HK-2 (cell line): ENCODE measurements at regions not wholly inside any gene's neighbourhood (a gene's known extent, or its start where the extent isn't known, plus 50 kb on each side); places are given as distances from the start of the nearest gene placed in this dataset.
"Not testable (repeated sequence)": the region's sequence is repeated elsewhere in the genome, so short reads cannot be mapped to it uniquely, and the experiment has no call there.

Experiments
- DNase-seq: peaks from one replicate; pipeline ENCODE4 v3.0.0-alpha.2; 2018; ENCODE audit not compliant: unreplicated experiment

DNA sequence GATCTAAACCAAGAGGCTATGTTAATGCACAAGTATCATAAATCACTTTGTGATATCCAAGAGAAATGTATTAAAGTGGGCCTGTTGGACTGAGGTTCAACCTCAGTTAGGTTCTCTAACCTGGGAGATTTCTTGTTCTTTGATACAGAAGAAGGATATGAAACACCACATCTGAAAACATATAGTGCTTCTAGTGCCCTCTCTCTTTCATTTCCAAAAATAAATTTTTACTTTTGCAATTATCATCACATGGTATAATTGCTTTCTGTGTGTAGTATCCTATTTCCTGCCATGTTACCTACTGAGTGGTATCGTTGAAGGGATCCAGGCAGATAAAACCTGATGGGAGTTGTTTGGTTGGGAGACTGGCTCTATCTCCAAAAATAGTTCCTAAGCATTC, 264.9 kb downstream of the CCER1 start:
- no peak for DNase-seq

DNA sequence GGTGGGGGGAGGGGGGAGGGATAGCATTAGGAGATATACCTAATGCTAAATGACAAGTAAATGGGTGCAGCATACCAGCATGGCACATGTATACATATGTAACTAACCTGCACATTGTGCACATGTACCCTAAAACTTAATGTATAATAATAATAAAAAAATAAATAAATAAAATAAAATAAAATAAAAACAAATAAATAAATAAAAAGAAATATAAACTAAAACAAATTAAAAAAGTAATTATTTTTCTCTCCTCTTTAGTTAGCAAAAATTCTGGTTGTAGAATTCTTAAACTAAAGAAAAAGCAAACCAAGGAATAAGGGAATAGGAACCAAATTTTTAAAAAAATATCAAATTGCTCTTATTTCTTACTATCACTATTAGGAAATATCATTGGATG, 267.3 kb downstream of the CCER1 start:
- not testable (repeated sequence) for DNase-seq

DNA sequence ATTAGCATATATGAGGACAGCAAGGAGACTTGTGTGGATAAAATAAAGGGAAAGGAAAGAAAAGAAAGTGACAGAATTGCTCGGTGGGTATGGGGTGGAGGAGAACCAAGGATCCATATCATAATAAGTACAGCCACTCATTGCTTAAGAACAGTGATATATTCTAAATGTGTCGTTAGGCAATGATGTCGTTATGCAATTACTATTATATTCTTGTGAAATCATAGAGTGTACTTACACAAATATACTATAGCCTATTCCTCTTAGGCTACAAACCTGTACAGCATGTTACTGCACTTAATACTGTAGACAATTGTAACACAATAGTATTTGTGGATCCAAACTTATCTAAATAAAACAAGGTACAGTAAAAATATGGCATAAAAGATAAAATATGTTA, 271.1 kb downstream of the CCER1 start:
- DNase-seq = no peak

DNA sequence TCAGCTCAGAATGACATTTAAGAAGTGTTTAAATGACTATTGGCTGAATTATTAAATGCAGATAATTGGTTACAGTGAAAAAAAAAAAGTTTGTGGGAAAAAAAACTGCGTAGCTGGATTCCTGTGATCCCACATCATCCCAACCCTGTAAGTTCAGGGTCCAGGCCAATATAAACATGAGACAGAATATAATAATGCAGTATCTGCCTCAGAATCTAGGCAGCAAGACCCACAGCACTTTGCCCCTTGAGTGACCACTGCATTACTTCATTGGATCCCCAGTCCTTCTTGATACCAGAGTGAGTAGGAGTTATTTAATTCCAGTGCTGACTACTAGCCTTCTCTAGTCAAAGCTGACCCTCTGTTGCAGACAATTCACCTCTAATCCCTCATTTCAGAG, 272.6 kb downstream of the CCER1 start:
- DNase-seq = no peak

DNA sequence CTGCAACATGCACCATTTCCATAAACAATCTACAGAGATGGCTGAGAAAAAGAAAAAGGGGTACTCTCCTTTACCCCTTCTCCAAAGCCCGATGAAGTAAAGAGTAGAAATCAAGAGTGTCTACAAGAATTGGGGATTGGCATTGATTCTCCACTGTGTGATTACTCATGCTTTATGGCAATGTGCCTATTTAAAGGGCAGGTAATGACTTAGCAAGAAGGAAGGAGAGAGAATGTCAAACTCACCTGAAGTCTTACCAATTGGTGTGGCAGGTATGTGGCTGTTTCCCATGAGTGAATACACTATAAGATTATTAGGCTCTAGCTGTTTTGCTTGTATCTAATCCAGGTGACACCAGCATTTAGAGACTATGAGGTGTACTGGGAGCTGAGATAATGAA, 275.3 kb downstream of the CCER1 start:
- no peak for DNase-seq

DNA sequence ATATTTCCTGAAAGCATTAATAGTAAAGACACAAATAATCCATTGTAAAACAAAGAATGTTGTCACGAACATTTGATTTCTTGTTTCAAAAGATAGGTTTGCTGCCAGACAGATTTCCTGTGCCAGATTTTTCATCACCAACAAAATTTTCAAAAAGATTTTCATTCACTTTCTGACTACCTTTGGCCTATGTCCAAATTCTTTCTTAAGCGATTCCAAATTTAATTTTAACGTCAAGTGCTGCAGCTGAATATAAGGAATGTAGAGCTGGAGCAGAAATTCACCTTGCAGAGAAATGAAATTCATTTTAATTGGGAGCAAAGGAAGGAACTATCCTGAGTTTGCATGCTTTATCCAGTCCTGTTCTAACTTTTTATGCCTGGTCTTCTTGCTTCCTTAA, 277.4 kb downstream of the CCER1 start:
- DNase-seq = no peak

DNA sequence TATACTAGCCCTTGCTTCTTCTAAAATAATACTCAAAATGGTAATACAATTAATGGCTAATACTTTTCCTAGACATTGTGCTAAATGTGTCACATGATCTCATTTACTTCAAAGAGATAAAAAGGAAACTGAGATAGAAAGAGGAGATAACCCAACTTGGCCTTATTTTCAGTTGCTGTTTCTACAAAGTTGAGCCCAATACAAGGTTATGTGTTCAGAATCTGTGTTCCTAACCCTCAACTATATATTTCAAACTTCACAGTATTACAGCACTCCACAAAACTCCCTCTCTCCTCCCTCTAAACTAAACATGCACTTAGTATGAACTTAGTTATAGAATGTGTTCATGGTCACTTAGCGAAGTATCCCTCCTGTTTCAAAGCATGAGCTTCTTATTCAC, 277.9 kb downstream of the CCER1 start:
- no peak for DNase-seq

DNA sequence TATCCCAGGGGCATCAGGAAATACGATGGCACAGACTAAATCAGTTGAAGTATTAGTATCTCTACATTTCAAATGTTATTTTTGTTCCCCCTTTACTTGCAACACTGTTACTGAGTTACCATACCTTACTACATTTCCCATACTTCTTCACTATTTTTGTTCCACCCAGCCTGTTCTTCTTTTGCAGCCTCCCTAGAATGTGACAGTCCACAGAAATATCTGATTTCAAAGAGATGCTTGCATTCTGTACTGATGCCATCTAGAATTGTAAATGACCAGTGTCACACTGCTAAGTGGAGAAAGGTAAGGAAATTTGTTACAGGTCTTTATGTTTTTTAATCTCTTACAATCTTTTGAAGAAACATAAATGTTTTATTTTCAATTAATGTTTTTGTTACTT, 279.9 kb downstream of the CCER1 start:
- no peak for DNase-seq

DNA sequence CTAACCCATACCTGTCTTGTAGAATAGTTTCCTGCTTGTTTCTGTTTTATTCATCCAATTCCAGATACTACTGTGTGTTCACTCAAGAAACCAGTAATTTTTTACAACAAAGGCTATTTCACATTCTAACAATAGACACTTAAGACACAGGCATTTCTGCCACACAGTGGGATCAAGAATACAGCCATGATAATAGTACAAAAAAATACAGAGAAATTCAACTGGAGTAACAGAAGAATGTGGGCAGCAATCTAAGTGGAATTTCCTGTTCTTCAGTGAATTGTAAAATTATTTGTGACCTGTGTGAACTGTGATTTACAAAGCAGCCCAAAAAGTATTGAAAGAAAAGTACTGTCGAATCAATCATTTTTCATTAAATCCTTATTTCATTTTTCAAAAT, 282.9 kb downstream of the CCER1 start:
- DNase-seq = no peak

DNA sequence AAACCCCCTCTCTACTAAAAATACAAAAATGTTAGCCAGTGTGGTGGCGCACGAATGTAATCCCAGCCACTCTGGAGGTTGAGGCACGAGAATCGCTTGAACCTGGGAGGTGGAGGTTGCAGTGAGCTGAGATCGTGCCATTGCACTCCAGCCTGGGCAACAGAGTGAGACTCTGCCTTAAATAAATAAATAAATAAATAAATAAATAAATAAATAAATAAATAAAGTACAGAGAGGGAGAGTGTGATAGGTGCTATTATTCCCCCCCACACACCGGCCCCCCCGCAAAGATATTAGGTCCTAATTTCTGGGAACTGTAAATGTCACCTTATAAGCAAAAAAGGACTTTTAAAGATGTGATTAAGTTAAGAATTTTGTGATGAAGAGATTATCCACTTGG, 291.0 kb downstream of the CCER1 start:
- DNase-seq = not testable (repeated sequence)

DNA sequence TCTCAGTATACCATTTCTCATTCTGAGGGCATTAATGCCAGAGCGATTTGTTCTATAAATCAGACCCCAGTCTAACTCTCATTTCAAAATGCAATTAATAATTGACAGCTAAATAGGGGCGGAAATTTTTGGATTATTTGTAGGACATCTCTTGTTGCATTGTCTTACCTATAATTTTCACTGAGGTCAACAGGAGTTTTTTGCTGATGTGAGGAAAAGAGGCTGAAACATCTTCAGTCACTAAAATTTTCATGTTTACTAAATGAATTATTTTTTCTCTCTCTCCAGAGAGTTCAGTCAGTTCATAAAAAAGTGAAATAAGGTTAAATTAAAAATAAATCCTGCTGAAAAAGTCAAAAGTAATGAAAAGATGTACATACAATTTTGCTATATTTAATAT, 295.9 kb downstream of the CCER1 start:
- no peak for DNase-seq

DNA sequence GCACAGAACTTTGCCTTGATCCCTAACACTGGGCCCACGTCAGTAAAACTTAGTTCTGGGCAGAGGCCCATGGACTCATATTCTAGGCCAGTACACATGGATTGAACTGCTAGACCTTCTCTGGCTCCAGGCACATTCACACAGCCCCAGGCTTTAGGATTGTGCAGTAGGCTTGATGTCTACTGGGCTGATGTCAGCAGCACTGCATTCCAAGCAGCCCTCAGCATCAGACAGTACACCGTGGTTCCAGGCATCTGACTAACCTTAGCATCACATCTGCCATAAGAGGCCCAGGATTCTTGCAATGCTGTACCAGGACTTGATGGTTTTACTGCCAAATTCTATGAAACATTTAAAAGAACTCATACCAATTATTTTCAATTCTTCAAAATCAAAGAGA, 301.9 kb downstream of the CCER1 start:
- no peak for DNase-seq

DNA sequence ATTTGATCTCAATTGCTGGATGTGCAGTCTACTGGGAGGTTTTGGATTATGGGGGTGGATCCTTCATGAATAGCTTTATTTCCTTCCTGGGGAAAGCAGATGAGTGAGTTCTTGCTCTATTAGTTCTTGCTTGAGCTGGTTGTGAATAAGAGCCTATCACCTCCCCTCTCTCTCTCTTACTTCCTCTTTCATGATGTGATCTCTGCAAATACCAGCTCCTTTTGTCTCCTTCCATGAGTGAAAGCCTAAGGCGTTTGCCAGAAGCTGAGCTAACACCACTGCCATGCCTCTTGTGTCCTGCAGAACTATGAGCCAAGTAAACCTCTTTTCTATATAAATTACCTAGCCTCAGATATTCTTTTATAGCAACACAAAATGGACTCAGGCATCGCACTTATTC, 302.7 kb downstream of the CCER1 start:
- DNase-seq = no peak

DNA sequence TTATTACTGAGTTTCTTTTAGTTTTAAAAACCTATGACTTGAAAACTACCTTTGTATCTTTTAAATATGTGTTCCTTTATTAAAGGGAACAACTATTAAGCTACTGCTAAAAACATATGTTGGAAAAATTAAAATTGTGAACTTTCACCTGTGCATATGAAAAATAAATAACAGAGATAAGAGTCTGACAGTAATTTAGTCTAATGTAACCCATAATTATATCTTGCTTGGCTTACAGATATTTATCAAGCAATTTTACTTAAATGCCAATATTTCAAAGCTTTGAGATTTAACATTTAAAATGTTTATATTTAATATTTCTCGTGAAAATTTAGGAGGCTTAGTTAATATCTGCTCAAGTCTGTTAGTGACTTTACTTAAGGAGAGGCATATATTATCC, 309.8 kb downstream of the CCER1 start:
- DNase-seq = no peak

DNA sequence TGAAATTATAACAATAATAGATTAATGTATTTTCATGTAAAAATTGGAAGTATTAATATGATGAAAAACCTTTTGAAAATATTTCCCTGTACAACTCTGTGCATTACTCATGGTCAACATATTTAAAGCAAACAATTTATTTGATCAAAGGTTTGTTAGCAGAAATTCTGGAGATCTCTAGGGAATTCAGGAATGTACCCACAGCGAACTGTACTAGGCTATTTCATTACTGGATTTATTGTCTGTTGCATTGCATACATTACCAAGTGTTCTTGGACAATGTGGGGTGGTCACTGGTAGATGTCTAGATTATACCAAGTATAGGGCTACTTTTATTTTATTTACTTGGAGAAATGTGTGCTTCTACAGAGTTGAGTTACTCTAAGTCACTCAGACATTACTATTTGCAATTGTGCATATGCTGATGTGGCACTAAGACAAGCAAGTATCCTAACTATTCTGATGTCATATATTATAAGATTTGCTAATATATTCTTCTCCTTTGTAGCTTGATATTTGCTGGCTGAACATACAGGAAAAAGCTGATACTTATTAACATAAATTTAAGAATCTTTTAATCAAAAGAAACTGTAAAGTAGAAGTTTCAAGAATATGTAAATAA, 323.3 kb downstream of the CCER1 start:
- no peak for DNase-seq

DNA sequence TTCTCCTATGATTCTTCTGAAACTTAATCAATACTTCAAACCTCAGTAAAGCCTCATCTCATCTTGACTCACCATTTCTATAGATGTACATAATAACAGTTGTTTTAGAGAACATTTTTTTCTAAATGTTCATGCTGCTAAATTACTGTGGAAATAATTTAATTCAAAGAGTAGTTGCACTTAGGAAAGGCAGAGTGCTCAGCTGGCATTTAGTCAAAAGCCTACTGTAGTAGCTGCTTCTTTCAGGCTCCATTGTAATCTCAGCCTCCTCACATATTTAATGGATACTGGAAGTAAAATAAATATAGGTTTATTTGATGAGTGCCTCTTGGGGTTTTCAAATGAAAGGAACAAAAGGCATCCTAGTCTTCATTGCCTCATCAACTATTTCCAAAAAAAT, 325.0 kb downstream of the CCER1 start:
- DNase-seq = no peak

DNA sequence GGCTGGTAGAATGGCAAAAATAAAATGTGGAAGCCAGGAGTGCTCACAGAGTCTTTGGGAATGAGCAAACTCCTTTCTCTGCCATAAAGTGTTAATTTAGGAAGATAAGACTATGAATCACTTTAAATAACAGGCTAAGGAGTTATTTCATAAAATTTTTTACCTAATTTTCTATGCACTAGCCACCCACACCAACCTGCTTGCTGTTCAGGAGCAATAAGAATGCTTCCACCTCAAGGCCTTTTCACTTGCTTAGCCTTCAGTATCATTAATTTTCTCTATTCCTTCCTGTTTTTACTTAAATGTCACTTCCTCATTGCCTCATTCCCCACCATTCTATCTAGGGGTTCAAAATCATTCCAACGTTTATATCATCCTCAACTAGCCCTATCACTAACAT, 326.8 kb downstream of the CCER1 start:
- DNase-seq = no peak

DNA sequence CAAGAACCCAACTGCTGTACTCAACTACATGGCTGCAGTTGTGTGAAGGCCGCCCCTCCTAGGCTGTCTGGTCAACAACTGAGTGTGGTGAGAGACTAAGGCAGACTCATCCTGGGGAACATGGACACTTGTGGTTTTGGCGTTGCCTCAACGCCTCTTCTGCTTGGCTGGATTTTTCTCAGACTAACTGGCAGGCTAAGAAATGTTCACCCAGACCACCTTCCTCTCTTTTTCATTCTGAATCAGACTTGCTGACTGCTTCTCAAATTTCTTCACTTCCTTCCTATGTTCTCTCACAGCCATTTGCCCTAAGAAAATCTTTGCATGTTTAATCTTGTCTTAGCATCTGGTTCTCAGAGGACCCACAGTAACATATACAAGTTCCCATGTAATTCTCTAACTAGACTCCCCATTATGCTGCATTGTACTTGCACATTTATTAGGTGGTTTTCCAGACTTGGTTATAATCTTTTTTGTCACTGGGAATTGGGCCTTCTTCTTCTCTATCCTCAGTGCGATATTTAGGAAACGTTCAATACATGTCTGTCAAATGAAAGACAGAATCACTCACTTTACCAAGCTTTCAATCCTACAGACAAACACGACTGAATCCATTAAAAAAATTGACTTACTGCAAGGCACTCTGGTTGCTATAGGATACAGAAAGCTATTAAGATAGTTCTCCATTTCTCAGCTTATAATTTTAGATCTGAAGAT, 327.6 kb downstream of the CCER1 start:
- DNase-seq = peak; percentile 15

DNA sequence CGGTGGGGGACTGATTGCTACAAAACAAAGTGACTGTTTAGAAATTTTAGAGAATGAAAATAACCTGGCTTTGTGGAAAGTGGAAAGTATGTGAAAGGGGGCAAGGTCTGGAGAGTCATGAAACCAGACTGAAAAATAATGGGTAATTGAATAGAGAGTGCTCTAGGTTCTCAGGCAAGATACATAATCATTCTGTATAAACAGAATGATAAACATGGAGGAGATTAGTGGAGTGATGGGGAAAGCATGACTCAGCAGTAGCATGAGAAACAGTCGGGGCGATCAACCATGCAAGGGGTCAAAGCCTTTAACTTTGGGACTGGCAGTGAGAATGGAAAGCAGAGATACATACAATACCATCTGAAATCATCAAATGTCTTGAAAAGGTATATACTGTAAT, 332.5 kb downstream of the CCER1 start:
- peak; percentile 7 for DNase-seq

DNA sequence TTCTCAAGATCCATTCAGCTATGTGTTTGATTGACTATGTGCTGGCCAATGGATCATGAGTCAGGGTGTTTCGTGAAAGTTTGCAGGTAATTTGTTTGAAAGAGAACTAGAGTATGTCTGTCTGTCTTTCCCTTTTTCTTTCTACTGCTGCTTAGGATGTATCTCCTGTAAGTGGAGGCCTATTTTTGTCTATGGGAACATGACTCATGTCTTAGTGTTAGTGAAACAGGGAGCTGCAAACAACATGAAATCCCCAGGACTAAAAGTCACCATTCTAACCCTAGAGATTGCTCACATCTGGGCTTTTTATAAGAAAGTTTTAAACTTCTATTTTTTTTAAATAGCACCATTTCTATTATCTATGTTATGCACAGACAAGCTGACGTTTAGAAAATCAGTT, 333.0 kb downstream of the CCER1 start:
- no peak for DNase-seq

DNA sequence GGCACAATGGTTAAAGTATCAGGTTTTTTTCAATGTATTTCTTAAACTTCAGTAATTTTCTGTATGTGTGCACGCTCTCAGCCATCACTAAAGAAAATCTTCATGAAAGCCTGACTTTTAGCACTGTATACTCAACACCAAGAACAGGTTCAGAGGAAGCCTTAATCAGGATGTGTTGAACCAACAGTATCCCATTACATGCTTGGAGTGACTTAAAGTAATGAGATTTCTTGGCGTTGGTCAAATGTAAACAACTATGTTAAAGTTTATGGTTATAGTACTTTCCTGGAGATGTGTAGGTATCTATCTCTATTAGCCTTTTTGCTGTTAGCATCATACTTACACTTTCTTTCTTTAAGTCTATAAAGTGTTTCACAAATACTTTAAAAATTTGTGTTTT, 335.0 kb downstream of the CCER1 start:
- no peak for DNase-seq

DNA sequence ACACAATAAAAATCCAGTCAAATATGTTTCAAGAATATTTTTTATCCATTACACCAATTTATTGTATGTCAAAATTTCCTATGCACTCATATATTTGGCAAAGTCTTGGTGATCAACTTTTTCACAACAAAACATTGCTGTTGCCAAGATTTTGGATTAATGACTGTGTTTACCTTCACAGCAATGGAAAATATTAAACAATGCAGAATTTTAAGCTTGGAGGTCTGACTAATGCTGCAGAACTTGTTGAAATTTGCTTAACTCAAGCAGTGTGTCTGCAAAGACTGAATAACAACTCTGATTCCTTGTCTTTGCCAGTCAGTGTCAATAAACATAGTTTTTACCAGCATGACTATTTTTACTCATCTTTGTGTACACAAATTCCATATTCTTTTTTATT, 336.4 kb downstream of the CCER1 start:
- DNase-seq = no peak

DNA sequence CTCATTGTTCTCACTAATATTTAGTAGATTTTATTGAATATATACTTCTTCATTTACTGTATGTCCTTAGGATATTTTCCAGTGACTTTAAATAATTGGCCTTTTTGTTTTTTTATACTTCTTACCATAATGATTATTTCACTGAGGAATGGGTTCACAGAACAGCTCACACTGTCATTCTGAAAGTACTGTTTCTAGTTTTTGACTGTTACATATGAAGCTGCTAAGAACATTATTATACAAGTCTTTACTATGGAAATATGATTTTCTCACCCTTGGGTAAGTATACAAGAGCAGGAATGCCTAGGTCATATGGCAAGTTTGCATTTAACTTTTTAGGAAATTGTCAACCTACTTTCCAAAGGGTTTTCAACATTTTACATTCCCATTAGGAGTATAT, 343.1 kb downstream of the CCER1 start:
- no peak for DNase-seq

DNA sequence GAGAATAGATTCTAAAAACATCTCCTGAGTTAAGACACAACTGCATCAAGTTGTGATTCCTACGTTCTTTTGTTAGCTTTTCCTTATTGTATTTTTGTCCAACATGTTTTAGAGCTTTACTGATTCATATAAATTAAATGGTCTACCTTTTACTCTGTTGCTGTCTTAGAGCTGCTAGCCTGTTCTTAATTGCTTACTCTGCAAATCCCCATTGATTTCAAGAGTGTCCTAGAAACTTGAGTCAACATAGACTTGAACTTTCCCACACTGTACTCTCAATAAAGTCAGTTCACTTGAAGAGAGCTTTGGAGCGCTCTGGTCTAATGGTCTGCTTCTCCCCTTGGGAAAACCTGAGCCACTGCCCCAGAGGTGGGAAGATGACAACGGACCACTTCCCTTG, 343.9 kb downstream of the CCER1 start:
- DNase-seq = no peak
